Activated naive CD8-positive, alpha-beta T cell treated with anti-CD3 and anti-CD28 coated beads, Interleukin-2, amount 50 U/mL, for 16 hours (primary cell): ENCODE measurements at regions not wholly inside any gene's neighbourhood (a gene's known extent, or its start where the extent isn't known, plus 50 kb on each side); places are given as distances from the start of the nearest gene placed in this dataset.
"Not testable (repeated sequence)": the region's sequence is repeated elsewhere in the genome, so short reads cannot be mapped to it uniquely, and the experiment has no call there.

Experiments used
- DNase-seq: peaks from one replicate; pipeline ENCODE4 v3.0.0-alpha.2; 2020; ENCODE audit warnings: low read depth, low spot score

- DNase-seq: no peak
Observed at GRCh38 chr12:69130064-69130463, 109.3 kb upstream of the CPSF6 start.

- no peak for DNase-seq
Observed at GRCh38 chr12:69131077-69131476, 108.3 kb upstream of the CPSF6 start.

GRCh38 chr12:69136931-69137613, 102.3 kb upstream of the CPSF6 start:
- DNase-seq: no peak

GRCh38 chr12:69141074-69141473, 98.3 kb upstream of the CPSF6 start:
- DNase-seq: no peak

- DNase-seq: no peak
Observed at GRCh38 chr12:69149270-69149669, 90.1 kb upstream of the CPSF6 start.

GRCh38 chr12:69150083-69150795, 89.1 kb upstream of the CPSF6 start:
- no peak for DNase-seq

- no peak for DNase-seq
Observed at GRCh38 chr12:69150796-69151127, 88.6 kb upstream of the CPSF6 start.

GRCh38 chr12:69151254-69151764, 88.1 kb upstream of the CPSF6 start:
- DNase-seq: no peak

- DNase-seq: peak; percentile 40
Observed at GRCh38 chr12:69154585-69155363, 84.6 kb upstream of the CPSF6 start.

- peak; percentile 84 for DNase-seq
Observed at GRCh38 chr12:69157023-69157655, 82.2 kb upstream of the CPSF6 start.

GRCh38 chr12:69161829-69162228, 77.5 kb upstream of the CPSF6 start:
- no peak for DNase-seq

- no peak for DNase-seq
Observed at GRCh38 chr12:69163681-69164362, 75.5 kb upstream of the CPSF6 start.

- no peak for DNase-seq
Observed at GRCh38 chr12:69167648-69168165, 71.7 kb upstream of the CPSF6 start.

GRCh38 chr12:69168363-69168762, 71.0 kb upstream of the CPSF6 start:
- DNase-seq: no peak

- no peak for DNase-seq
Observed at GRCh38 chr12:69168828-69169227, 70.5 kb upstream of the CPSF6 start.

GRCh38 chr12:69170293-69170692, 69.1 kb upstream of the CPSF6 start:
- DNase-seq: no peak

- DNase-seq: no peak
Observed at GRCh38 chr12:69171881-69172280, 67.5 kb upstream of the CPSF6 start.

GRCh38 chr12:69172491-69172890, 66.9 kb upstream of the CPSF6 start:
- no peak for DNase-seq

- no peak for DNase-seq
Observed at GRCh38 chr12:69173368-69173767, 66.0 kb upstream of the CPSF6 start.

GRCh38 chr12:69179786-69180185, 59.6 kb upstream of the CPSF6 start:
- DNase-seq: no peak

GRCh38 chr12:69187572-69187971, 51.8 kb upstream of the CPSF6 start:
- DNase-seq: not testable (repeated sequence)
